ENCODE measurements at regions not wholly inside any gene's neighbourhood (a gene's known extent, or its start where the extent isn't known, plus 50 kb on each side); places are given as distances from the start of the nearest gene placed in this dataset.

DNA sequence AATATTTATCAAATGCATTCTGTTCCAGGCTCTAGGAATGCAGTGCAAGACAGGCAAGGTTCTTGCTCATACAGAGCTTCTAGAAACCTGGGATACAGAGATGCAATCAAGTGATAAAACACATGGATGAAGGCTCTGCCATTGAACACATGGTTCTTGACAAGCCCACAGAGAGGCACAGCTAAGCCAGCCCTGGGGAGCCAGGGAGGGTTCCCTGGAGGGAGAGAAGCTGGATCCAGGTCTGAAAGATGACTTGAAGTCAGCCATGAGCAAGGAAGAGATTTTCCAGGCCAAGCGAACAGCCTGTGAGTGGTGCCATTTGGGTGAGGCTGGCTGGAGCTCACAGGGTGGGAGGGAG is 66.2 kb downstream of the IRF2BPL start:
- no peak for TF ChIP-seq RAD21 (IDR thresholded peaks at IDR 0.05)
- TF ChIP-seq, protein P1, sequence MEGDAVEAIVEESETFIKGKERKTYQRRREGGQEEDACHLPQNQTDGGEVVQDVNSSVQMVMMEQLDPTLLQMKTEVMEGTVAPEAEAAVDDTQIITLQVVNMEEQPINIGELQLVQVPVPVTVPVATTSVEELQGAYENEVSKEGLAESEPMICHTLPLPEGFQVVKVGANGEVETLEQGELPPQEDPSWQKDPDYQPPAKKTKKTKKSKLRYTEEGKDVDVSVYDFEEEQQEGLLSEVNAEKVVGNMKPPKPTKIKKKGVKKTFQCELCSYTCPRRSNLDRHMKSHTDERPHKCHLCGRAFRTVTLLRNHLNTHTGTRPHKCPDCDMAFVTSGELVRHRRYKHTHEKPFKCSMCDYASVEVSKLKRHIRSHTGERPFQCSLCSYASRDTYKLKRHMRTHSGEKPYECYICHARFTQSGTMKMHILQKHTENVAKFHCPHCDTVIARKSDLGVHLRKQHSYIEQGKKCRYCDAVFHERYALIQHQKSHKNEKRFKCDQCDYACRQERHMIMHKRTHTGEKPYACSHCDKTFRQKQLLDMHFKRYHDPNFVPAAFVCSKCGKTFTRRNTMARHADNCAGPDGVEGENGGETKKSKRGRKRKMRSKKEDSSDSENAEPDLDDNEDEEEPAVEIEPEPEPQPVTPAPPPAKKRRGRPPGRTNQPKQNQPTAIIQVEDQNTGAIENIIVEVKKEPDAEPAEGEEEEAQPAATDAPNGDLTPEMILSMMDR (IDR thresholded peaks at IDR 0.05; ENCODE audit: low read depth, low read length, missing input control), result no peak
- no peak for TF ChIP-seq YY1 (IDR thresholded peaks at IDR 0.05)
